SK-N-SH (cell line): ENCODE measurements at regions not wholly inside any gene's neighbourhood (a gene's known extent, or its start where the extent isn't known, plus 50 kb on each side); places are given as distances from the start of the nearest gene placed in this dataset.

Experiments used
- CTCF ChIA-PET: fragments of 300-600, 350-600 bp; formaldehyde crosslinking; extraction: SDS; loops from one replicate; lab custom pipeline; 2021; lab: Yijun Ruan, JAX
- POLR2A ChIA-PET: fragments of 350-600 bp; sonication (Branson Sonifier 250); formaldehyde crosslinking; extraction: SDS; loops from one replicate; lab custom pipeline; 2020; ENCODE audit warnings: antibody characterized with exemption, inconsistent platforms; lab: Yijun Ruan, JAX
- DNase-seq: peaks from one replicate; pipeline ENCODE4 v3.0.0; 2012
- H2AFZ ChIP-seq: fragments of 200-600 bp; sonication (generic); 2 replicates; pipeline ENCODE4 v1.8.1; 2016; ENCODE audit warnings: antibody characterized with exemption, mild to moderate bottlenecking, low read depth
- H3F3A ChIP-seq: fragments of 200-600 bp; sonication (generic); replicated peaks from 2 replicates; pipeline ENCODE3; 2016; ENCODE audit warnings: antibody characterized with exemption, mild to moderate bottlenecking; ENCODE audit not compliant: insufficient read depth
- H3K27ac ChIP-seq, 2 experiments: fragments of 200-500 bp in 1 of 2; fragments of 200-600 bp in 1 of 2; sonication (Bioruptor generic) in 1 of 2; sonication (generic), shearing (Covaris generic) in 1 of 2; 2 replicates each; pipeline versions ENCODE4 v1.5.1 to v1.6.1; 2014 to 2016; ENCODE audit warnings: low read depth in 2 of 2, inconsistent platforms in 1 of 2, low read length in 1 of 2, mild to moderate bottlenecking in 1 of 2, mixed read lengths in 1 of 2
- H3K27me3 ChIP-seq: fragments of 200-600 bp; sonication (generic), shearing (Covaris generic); 2 replicates; pipeline ENCODE4 v1.6.1; 2016; ENCODE audit warnings: mixed run types; ENCODE audit not compliant: insufficient read depth
- H3K36me3 ChIP-seq, 2 experiments: fragments of 200-500 bp in 1 of 2; fragments of 200-600 bp in 1 of 2; sonication (Bioruptor generic) in 1 of 2; sonication (generic) in 1 of 2; replicated peaks in 1 of 2; 2 replicates each; pipeline versions ENCODE3 to v1.5.1; 2014 to 2016; ENCODE audit warnings: low read length in 1 of 2, mild to moderate bottlenecking in 1 of 2; ENCODE audit not compliant: insufficient read depth in 2 of 2, control insufficient read depth in 1 of 2
- H3K4me1 ChIP-seq, 2 experiments: fragments of 200-500 bp in 1 of 2; fragments of 200-600 bp in 1 of 2; sonication (Bioruptor generic) in 1 of 2; sonication (generic), shearing (Covaris generic) in 1 of 2; 2 replicates each; pipeline versions ENCODE4 v1.5.1 to v1.6.1; 2014 to 2016; ENCODE audit warnings: low read depth in 1 of 2, low read length in 1 of 2, mixed run types in 1 of 2; ENCODE audit not compliant: insufficient read depth in 2 of 2, control insufficient read depth in 1 of 2
- H3K4me2 ChIP-seq: fragments of 200-600 bp; sonication (generic), shearing (Covaris generic); 2 replicates; pipeline ENCODE4 v1.6.1; 2017; ENCODE audit warnings: mixed run types
- H3K4me3 ChIP-seq, 2 experiments: fragments of 200-500 bp in 1 of 2; fragments of 200-600 bp in 1 of 2; sonication (Bioruptor generic) in 1 of 2; sonication (generic), shearing (Covaris generic) in 1 of 2; 2 replicates each; pipeline versions ENCODE4 v1.5.1 to v1.8.1; 2014 to 2016; ENCODE audit warnings: low read depth in 2 of 2, inconsistent platforms in 1 of 2, low read length in 1 of 2, mild to moderate bottlenecking in 1 of 2, mixed read lengths in 1 of 2, moderate library complexity in 1 of 2
- H3K79me2 ChIP-seq: fragments of 200-600 bp; sonication (generic); 2 replicates; pipeline ENCODE4 v1.8.1; 2017; ENCODE audit warnings: mild to moderate bottlenecking; ENCODE audit not compliant: insufficient read depth
- H3K9ac ChIP-seq: fragments of 200-600 bp; sonication (generic); 2 replicates; pipeline ENCODE4 v1.6.1; 2017; ENCODE audit warnings: mixed run types
- H3K9me2 ChIP-seq: fragments of 200-600 bp; sonication (generic); 2 replicates; pipeline ENCODE4 v1.6.1; 2017; ENCODE audit warnings: mixed run types
- H3K9me3 ChIP-seq: fragments of 200-600 bp; sonication (generic); 2 replicates; pipeline ENCODE4 v1.6.1; 2017; ENCODE audit warnings: mixed run types, mild to moderate bottlenecking, moderate library complexity
- H4K20me1 ChIP-seq: fragments of 200-600 bp; sonication (generic); 2 replicates; pipeline ENCODE4 v1.6.1; 2017; ENCODE audit warnings: mild to moderate bottlenecking, mixed run types; ENCODE audit not compliant: insufficient read depth
- CHD2 ChIP-seq: fragments of 150-350 bp; IDR thresholded peaks from 2 replicates; pipeline ENCODE4 v1.6.1; 2018; ENCODE audit warnings: low read length; ENCODE audit not compliant: partially characterized antibody
- EP300 ChIP-seq, 2 experiments: IDR thresholded peaks; 2 replicates each; pipeline versions ENCODE4 v1.4.0 to v1.6.1; 2012; ENCODE audit warnings: borderline replicate concordance in 1 of 2, low read depth in 1 of 2, low read length in 1 of 2
- FOXJ3 ChIP-seq: sonication (generic); formaldehyde crosslinking; IDR thresholded peaks from 2 replicates; pipeline ENCODE4 v1.5.1; 2020; ENCODE audit warnings: mild to moderate bottlenecking, missing genetic modification reagents
- GABPA ChIP-seq: IDR thresholded peaks from 2 replicates; pipeline ENCODE4 v1.4.0; 2012; ENCODE audit warnings: low read depth, mild to moderate bottlenecking
- JUND ChIP-seq: IDR thresholded peaks from 2 replicates; pipeline ENCODE4 v1.4.0; 2012
- MAX ChIP-seq: IDR thresholded peaks from 2 replicates; pipeline ENCODE4 v1.4.0; 2012; ENCODE audit warnings: low read depth
- MEF2A ChIP-seq: IDR thresholded peaks from 2 replicates; pipeline ENCODE4 v1.4.0; 2012; ENCODE audit warnings: low read depth, borderline replicate concordance
- POLR2AphosphoS5 ChIP-seq: IDR thresholded peaks from 2 replicates; pipeline ENCODE4 v1.6.1; 2012; ENCODE audit warnings: low read depth, low read length
- RCOR1 ChIP-seq: fragments of 150-350 bp; IDR thresholded peaks from 2 replicates; pipeline ENCODE4 v1.6.1; 2017; ENCODE audit warnings: antibody characterized with exemption, low read length
- REST ChIP-seq: IDR thresholded peaks from 2 replicates; pipeline ENCODE4 v1.6.1; 2012; ENCODE audit warnings: mild to moderate bottlenecking, low read depth, low read length, moderate library complexity
- SIN3A ChIP-seq: IDR thresholded peaks from 2 replicates; pipeline ENCODE4 v1.6.1; 2012; ENCODE audit warnings: low read depth, mild to moderate bottlenecking, low read length, moderate library complexity, borderline replicate concordance
- SMC3 ChIP-seq: IDR thresholded peaks from 2 replicates; pipeline ENCODE4 v1.6.1; 2012; ENCODE audit warnings: low read depth, low read length, improper control_type of control experiment
- TAF1 ChIP-seq: IDR thresholded peaks from 2 replicates; pipeline ENCODE4 v1.6.1; 2012; ENCODE audit warnings: low read depth, mild to moderate bottlenecking, low read length, moderate library complexity, borderline replicate concordance
- TCF12 ChIP-seq: IDR thresholded peaks from 2 replicates; pipeline ENCODE4 v1.4.0; 2012
- TEAD4 ChIP-seq: IDR thresholded peaks from 2 replicates; pipeline ENCODE4 v1.4.0; 2012; ENCODE audit warnings: mild to moderate bottlenecking, borderline replicate concordance; ENCODE audit not compliant: insufficient read depth
- USF1 ChIP-seq: IDR thresholded peaks from 2 replicates; pipeline ENCODE4 v1.4.0; 2012; ENCODE audit warnings: low read depth, borderline replicate concordance
- YY1 ChIP-seq: IDR thresholded peaks from 2 replicates; pipeline ENCODE4 v1.4.0; 2012; ENCODE audit warnings: low read depth, mild to moderate bottlenecking
- WGBS: methylation state at CpG from one replicate; pipeline ENCODE4 v1.1.6; 2017; ENCODE audit warnings: low lambda C conversion rate; 5-methylcytosine and 5-hydroxymethylcytosine counted together

- TF ChIP-seq SMC3 (no peak), TEAD4 (peak; percentile 55; the same call in 1 of the 2 replicates), GABPA (no peak), MAX (no peak), MEF2A (no peak), POLR2AphosphoS5 (0 out of 2 replicates have a peak, but pooled peaks have one; percentile 15), CHD2 (no peak), YY1 (no peak), FOXJ3 (CRISPR knock-in tag) (no peak), TAF1 (no peak)
Measured at GRCh38 chr11:103714246-103714645, 322.2 kb upstream of the DDI1 start (continued).

GRCh38 chr11:103716363-103716762 is 320.1 kb upstream of the DDI1 start:
- no peaks in the 10 kb centered on the region for H3K9me2 ChIP-seq
- H3K79me2 ChIP-seq: no peaks in the 10 kb centered on the region
- CTCF ChIA-PET: no interaction called here
- H3K9me3 ChIP-seq: no peaks in the 10 kb centered on the region
- H3K36me3 ChIP-seq: no peaks in the 10 kb centered on the region
- no peak overlapping the region for H3K27ac ChIP-seq
- no peaks in the 10 kb centered on the region for H3K27me3 ChIP-seq
- peaks cover 0 to 5% of the 10 kb centered on the region in 2 experiments; a peak in 1 of 4 replicates for H3K4me1 ChIP-seq
- no peak overlapping the region for H2AFZ ChIP-seq
- H3F3A ChIP-seq: peaks cover 10% of the 10 kb centered on the region
- TF ChIP-seq TCF12: no peak
- no peak for DNase-seq
- H3K9ac ChIP-seq: no peak overlapping the region
- POLR2A ChIA-PET: no interaction called here
- H4K20me1 ChIP-seq: no peaks in the 10 kb centered on the region
- 80% methylated on average over 3 of the region's 3 CpGs for WGBS
- no peak overlapping the region for H3K4me2 ChIP-seq
- no peak overlapping the region for H3K4me3 ChIP-seq

GRCh38 chr11:103727262-103727661 is 309.2 kb upstream of the DDI1 start:
- Histone ChIP-seq H3K27ac (no peak overlapping the region), H3K4me3 (no peak overlapping the region), H3F3A (peaks cover 11% of the 10 kb centered on the region), H4K20me1 (no peaks in the 10 kb centered on the region), H3K4me2 (no peak overlapping the region), H3K79me2 (no peaks in the 10 kb centered on the region), H3K9me2 (no peaks in the 10 kb centered on the region), H3K36me3 (no peaks in the 10 kb centered on the region), H3K27me3 (no peaks in the 10 kb centered on the region), H3K4me1 (peaks cover 0 to 15% of the 10 kb centered on the region in 2 experiments; a peak in 1 of 4 replicates), H3K9me3 (no peaks in the 10 kb centered on the region), H2AFZ (no peak overlapping the region), H3K9ac (no peak overlapping the region)
- POLR2A ChIA-PET: no interaction called here
- CTCF ChIA-PET: no interaction called here
- no peak for DNase-seq
- 57% methylated on average over 3 of the region's 4 CpGs for WGBS
- no peak for TF ChIP-seq MEF2A

- Histone ChIP-seq H3K27me3 (no peaks in the 10 kb centered on the region), H2AFZ (no peak overlapping the region), H3K9me2 (no peaks in the 10 kb centered on the region), H3K9ac (no peak overlapping the region), H3K27ac (peak overlapping the region in 1 of 2 experiments; percentile 75; a peak in 2 of 4 replicates), H3K4me2 (no peak overlapping the region; the same call in 1 of the 2 replicates), H3K36me3 (no peaks in the 10 kb centered on the region), H4K20me1 (no peaks in the 10 kb centered on the region), H3K9me3 (no peaks in the 10 kb centered on the region), H3F3A (peaks cover 11% of the 10 kb centered on the region), H3K79me2 (no peaks in the 10 kb centered on the region), H3K4me1 (peaks cover 0 to 15% of the 10 kb centered on the region in 2 experiments; a peak in 1 of 4 replicates), H3K4me3 (no peak overlapping the region)
- POLR2A ChIA-PET: no interaction called here
- CTCF ChIA-PET: no interaction called here
- no peak for DNase-seq
- TF ChIP-seq EP300 (IDR thresholded peaks at IDR 0.05; ENCODE audit: borderline replicate concordance in 1 of 2, low read depth in 1 of 2, low read length in 1 of 2): no peak
- no peak for TF ChIP-seq SIN3A
- no peak for TF ChIP-seq TAF1
- TF ChIP-seq RCOR1: no peak
- TF ChIP-seq GABPA: no peak
- TF ChIP-seq SMC3: no peak
- no peak for TF ChIP-seq REST
- TF ChIP-seq JUND: no peak
- TF ChIP-seq USF1: no peak
Measured at GRCh38 chr11:103729617-103730016, 306.8 kb upstream of the DDI1 start.
